ENCODE measurements at regions not wholly inside any gene's neighbourhood (a gene's known extent, or its start where the extent isn't known, plus 50 kb on each side); places are given as distances from the start of the nearest gene placed in this dataset.

GRCh38 chr9:107100591-107100990, 182.5 kb upstream of the RAD23B start:
- Histone ChIP-seq H3K36me3 (no peaks in the 10 kb centered on the region), H3K4me3 (no peak overlapping the region), H3K27me3 (no peaks in the 10 kb centered on the region), H3K27ac (no peak overlapping the region), H3K9me3 (no peaks in the 10 kb centered on the region), H3K4me1 (no peaks in the 10 kb centered on the region)
- no peak for TF ChIP-seq POLR2A (IDR thresholded peaks at IDR 0.05)
- no peak for TF ChIP-seq CTCF (IDR thresholded peaks at IDR 0.05 in 4 of 5, conservative IDR thresholded peaks at IDR 0.05 in 1 of 5)
- intact Hi-C loops (cut with DNase I; ENCODE audit: low total_unique reads) (no loop called here), in situ Hi-C loops (cut with MboI; ENCODE audit: low sequenced_read_pairs in 4 of 4) (no loop called here)
- ATAC-seq (no peak), DNase-seq (no peak)

GRCh38 chr9:107102011-107102410, 181.1 kb upstream of the RAD23B start:
- intact Hi-C loops (cut with DNase I; ENCODE audit: low total_unique reads) = no loop called here
- Histone ChIP-seq H3K27ac (no peak overlapping the region), H3K27me3 (no peaks in the 10 kb centered on the region), H3K9me3 (no peaks in the 10 kb centered on the region), H3K4me1 (peaks cover 7 to 9% of the 10 kb centered on the region in 2 donors), H3K4me3 (no peak overlapping the region), H3K36me3 (no peaks in the 10 kb centered on the region)
- no peak for DNase-seq
- in situ Hi-C loops (cut with MboI; ENCODE audit: low sequenced_read_pairs in 4 of 4) = no loop called here
- TF ChIP-seq POLR2A (IDR thresholded peaks at IDR 0.05) (no peak), CTCF (IDR thresholded peaks at IDR 0.05 in 4 of 5, conservative IDR thresholded peaks at IDR 0.05 in 1 of 5) (no peak)
- no peak for ATAC-seq

GRCh38 chr9:107103621-107104020, 179.5 kb upstream of the RAD23B start:
- H3K36me3 ChIP-seq = no peaks in the 10 kb centered on the region
- intact Hi-C loops (cut with DNase I; ENCODE audit: low total_unique reads) = no loop called here
- no peak overlapping the region for H3K4me3 ChIP-seq
- no peak for TF ChIP-seq POLR2A (IDR thresholded peaks at IDR 0.05)
- TF ChIP-seq CTCF (IDR thresholded peaks at IDR 0.05 in 4 of 5, conservative IDR thresholded peaks at IDR 0.05 in 1 of 5) = no peak
- DNase-seq (no peak), ATAC-seq (no peak)
- no peaks in the 10 kb centered on the region for H3K9me3 ChIP-seq
- H3K27ac ChIP-seq = no peak overlapping the region
- in situ Hi-C loops (cut with MboI; ENCODE audit: low sequenced_read_pairs in 4 of 4) = no loop called here
- H3K27me3 ChIP-seq = no peaks in the 10 kb centered on the region
- H3K4me1 ChIP-seq = peaks cover 11 to 13% of the 10 kb centered on the region in 2 donors

GRCh38 chr9:107105784-107106183, 177.3 kb upstream of the RAD23B start:
- no peaks in the 10 kb centered on the region for H3K9me3 ChIP-seq
- H3K36me3 ChIP-seq = no peaks in the 10 kb centered on the region
- no peak for ATAC-seq
- no peaks in the 10 kb centered on the region for H3K27me3 ChIP-seq
- DNase-seq = no peak
- in situ Hi-C loops (cut with MboI; ENCODE audit: low sequenced_read_pairs in 4 of 4) (no loop called here), intact Hi-C loops (cut with DNase I; ENCODE audit: low total_unique reads) (no loop called here)
- no peak for TF ChIP-seq POLR2A (IDR thresholded peaks at IDR 0.05)
- TF ChIP-seq CTCF (IDR thresholded peaks at IDR 0.05 in 4 of 5, conservative IDR thresholded peaks at IDR 0.05 in 1 of 5) = no peak
- no peak overlapping the region for H3K4me3 ChIP-seq
- H3K4me1 ChIP-seq = peaks cover 11 to 13% of the 10 kb centered on the region in 2 donors
- H3K27ac ChIP-seq = no peak overlapping the region

GRCh38 chr9:107106416-107106815, 176.7 kb upstream of the RAD23B start:
- TF ChIP-seq POLR2A (IDR thresholded peaks at IDR 0.05) (no peak), CTCF (IDR thresholded peaks at IDR 0.05 in 4 of 5, conservative IDR thresholded peaks at IDR 0.05 in 1 of 5) (no peak)
- intact Hi-C loops (cut with DNase I; ENCODE audit: low total_unique reads) = no loop called here
- Histone ChIP-seq H3K36me3 (no peaks in the 10 kb centered on the region), H3K4me3 (no peak overlapping the region), H3K9me3 (no peaks in the 10 kb centered on the region), H3K27ac (no peak overlapping the region), H3K27me3 (no peaks in the 10 kb centered on the region), H3K4me1 (peaks cover 11 to 13% of the 10 kb centered on the region in 2 donors)
- ATAC-seq (no peak), DNase-seq (no peak)
- in situ Hi-C loops (cut with MboI; ENCODE audit: low sequenced_read_pairs in 4 of 4) = no loop called here
